GM12878 (cell line): ENCODE measurements at regions not wholly inside any gene's neighbourhood (a gene's known extent, or its start where the extent isn't known, plus 50 kb on each side); places are given as distances from the start of the nearest gene placed in this dataset.

ENCODE experiments used
- CREM ChIP-seq: IDR thresholded peaks from 2 replicates; pipeline ENCODE4 v1.6.1; 2014; ENCODE audit warnings: antibody characterized with exemption, low read depth
- YY1 ChIP-seq: IDR thresholded peaks from 2 replicates; pipeline ENCODE4 v1.6.1; 2011; ENCODE audit warnings: low read depth, mild to moderate bottlenecking, low read length
- TF ChIP-seq, protein P1 (sequence below): fragments of 450-650 bp; IDR thresholded peaks from 2 replicates; pipeline ENCODE4 v1.6.1; 2018; ENCODE audit warnings: borderline replicate concordance, mild to moderate bottlenecking; ENCODE audit not compliant: partially characterized antibody
- TF ChIP-seq, protein P2 (sequence below): IDR thresholded peaks from 2 replicates; pipeline ENCODE4 v1.6.1; 2012; ENCODE audit warnings: mild to moderate bottlenecking, low read depth, low read length

DNA sequence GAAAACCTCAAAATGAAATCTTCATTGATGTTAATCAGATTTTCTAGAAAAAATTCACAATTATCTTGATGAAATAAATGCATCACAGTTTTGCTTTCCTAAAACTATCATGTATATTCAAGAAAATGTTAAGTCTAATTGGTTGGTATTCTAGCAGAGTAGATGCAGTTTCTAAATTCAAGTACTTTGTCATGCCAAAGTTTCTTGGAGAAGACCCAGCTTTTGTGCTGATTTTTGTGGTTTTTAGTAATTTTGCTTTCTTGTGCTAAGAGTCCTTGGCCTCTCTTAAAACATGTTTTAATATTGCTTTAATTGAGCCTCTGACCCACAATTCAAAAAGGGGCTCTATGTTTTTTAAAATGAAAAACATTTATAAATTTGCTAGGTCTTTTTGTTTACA, 924.8 kb upstream of the PTPRD start:
- TF ChIP-seq, protein P1, sequence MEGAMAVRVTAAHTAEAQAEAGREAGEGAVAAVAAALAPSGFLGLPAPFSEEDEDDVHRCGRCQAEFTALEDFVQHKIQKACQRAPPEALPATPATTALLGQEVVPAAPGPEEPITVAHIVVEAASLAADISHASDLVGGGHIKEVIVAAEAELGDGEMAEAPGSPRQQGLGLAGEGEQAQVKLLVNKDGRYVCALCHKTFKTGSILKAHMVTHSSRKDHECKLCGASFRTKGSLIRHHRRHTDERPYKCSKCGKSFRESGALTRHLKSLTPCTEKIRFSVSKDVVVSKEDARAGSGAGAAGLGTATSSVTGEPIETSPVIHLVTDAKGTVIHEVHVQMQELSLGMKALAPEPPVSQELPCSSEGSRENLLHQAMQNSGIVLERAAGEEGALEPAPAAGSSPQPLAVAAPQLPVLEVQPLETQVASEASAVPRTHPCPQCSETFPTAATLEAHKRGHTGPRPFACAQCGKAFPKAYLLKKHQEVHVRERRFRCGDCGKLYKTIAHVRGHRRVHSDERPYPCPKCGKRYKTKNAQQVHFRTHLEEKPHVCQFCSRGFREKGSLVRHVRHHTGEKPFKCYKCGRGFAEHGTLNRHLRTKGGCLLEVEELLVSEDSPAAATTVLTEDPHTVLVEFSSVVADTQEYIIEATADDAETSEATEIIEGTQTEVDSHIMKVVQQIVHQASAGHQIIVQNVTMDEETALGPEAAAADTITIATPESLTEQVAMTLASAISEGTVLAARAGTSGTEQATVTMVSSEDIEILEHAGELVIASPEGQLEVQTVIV, result no peak
- TF ChIP-seq, protein P2, sequence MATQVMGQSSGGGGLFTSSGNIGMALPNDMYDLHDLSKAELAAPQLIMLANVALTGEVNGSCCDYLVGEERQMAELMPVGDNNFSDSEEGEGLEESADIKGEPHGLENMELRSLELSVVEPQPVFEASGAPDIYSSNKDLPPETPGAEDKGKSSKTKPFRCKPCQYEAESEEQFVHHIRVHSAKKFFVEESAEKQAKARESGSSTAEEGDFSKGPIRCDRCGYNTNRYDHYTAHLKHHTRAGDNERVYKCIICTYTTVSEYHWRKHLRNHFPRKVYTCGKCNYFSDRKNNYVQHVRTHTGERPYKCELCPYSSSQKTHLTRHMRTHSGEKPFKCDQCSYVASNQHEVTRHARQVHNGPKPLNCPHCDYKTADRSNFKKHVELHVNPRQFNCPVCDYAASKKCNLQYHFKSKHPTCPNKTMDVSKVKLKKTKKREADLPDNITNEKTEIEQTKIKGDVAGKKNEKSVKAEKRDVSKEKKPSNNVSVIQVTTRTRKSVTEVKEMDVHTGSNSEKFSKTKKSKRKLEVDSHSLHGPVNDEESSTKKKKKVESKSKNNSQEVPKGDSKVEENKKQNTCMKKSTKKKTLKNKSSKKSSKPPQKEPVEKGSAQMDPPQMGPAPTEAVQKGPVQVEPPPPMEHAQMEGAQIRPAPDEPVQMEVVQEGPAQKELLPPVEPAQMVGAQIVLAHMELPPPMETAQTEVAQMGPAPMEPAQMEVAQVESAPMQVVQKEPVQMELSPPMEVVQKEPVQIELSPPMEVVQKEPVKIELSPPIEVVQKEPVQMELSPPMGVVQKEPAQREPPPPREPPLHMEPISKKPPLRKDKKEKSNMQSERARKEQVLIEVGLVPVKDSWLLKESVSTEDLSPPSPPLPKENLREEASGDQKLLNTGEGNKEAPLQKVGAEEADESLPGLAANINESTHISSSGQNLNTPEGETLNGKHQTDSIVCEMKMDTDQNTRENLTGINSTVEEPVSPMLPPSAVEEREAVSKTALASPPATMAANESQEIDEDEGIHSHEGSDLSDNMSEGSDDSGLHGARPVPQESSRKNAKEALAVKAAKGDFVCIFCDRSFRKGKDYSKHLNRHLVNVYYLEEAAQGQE, result no peak
- TF ChIP-seq CREM (no peak), YY1 (no peak)
